Stomach (tissue), 8 donors: ENCODE measurements at regions not wholly inside any gene's neighbourhood (a gene's known extent, or its start where the extent isn't known, plus 50 kb on each side); places are given as distances from the start of the nearest gene placed in this dataset.
"Not testable (repeated sequence)": the region's sequence is repeated elsewhere in the genome, so short reads cannot be mapped to it uniquely, and the experiment has no call there.

Experiments used
- DNase-seq, 2 donors: peaks; one replicate each; pipeline versions ENCODE4 v3.0.0 to v3.0.0-alpha.2; 2013 to 2019
- H3K27ac ChIP-seq, 5 donors: fragments of 200-600 bp in 4 of 5; sonication (generic) in 4 of 5; one replicate each; pipeline ENCODE4 v1.5.1; 2013 to 2019; ENCODE audit warnings: mild to moderate bottlenecking in 1 of 5, moderate library complexity in 1 of 5
- H3K27me3 ChIP-seq, 3 donors: fragments of 200-600 bp; sonication (generic); one replicate each; pipeline ENCODE4 v1.5.1; 2017 to 2019; ENCODE audit warnings: mixed run types in 1 of 3
- H3K36me3 ChIP-seq, 4 donors: fragments of 200-600 bp; sonication (generic); 1 replicate in 3 of 4; 2 replicates in 1 of 4; pipeline ENCODE4 v1.5.1; 2016 to 2019
- H3K4me1 ChIP-seq, 4 donors: fragments of 200-600 bp; sonication (generic); one replicate each; pipeline ENCODE4 v1.5.1; 2016 to 2019
- H3K4me3 ChIP-seq, 4 donors: fragments of 200-600 bp; sonication (generic) in 3 of 4; one replicate each; pipeline ENCODE4 v1.5.1; 2016 to 2019; ENCODE audit warnings: mild to moderate bottlenecking in 1 of 4
- H3K9me3 ChIP-seq, 4 donors: fragments of 200-600 bp; sonication (generic); one replicate each; pipeline ENCODE4 v1.5.1; 2016 to 2019
- CTCF ChIP-seq, 7 experiments: fragments of 450-650 bp in 4 of 7; fragments of 200-600 bp in 3 of 7; sonication (generic) in 3 of 7; IDR thresholded peaks; one replicate each; pipeline ENCODE4 v1.5.1; 2016 to 2019; ENCODE audit warnings: antibody characterized with exemption in 7 of 7, control low read depth in 2 of 7, mild to moderate bottlenecking in 1 of 7
- EP300 ChIP-seq: sonication (generic); formaldehyde crosslinking; IDR thresholded peaks from one replicate; pipeline ENCODE4 v1.6.1; 2017; ENCODE audit warnings: antibody characterized with exemption
- POLR2A ChIP-seq, 4 donors: fragments of 450-650 bp; IDR thresholded peaks; one replicate each; pipeline ENCODE4 v1.6.1; 2016; ENCODE audit warnings: antibody characterized with exemption in 4 of 4, control low read depth in 2 of 4, mild to moderate bottlenecking in 1 of 4, moderate library complexity in 1 of 4
- POLR2AphosphoS5 ChIP-seq, 3 donors: sonication (generic); formaldehyde crosslinking; IDR thresholded peaks; one replicate each; pipeline ENCODE4 v1.6.1; 2016; ENCODE audit warnings: antibody characterized with exemption in 3 of 3
- WGBS, 5 donors: extraction: QIAGEN DNeasy Blood & Tissue Kit in 3 of 5; methylation state at CpG; one replicate each; pipeline versions ENCODE4 v1.1.5 to v1.1.7; 2013 to 2018; 5-methylcytosine and 5-hydroxymethylcytosine counted together
- intact Hi-C: fragments of 100-400 bp; cut with DNase I; formaldehyde crosslinking; loops from one replicate; pipeline ENCODE4 v1.15.1; 2023; ENCODE audit warnings: low total_unique reads
- donor health status: healthy with polysubstance abuse.
- donor health status: Bipolar disorder and iron deficiency.
- donor health status: healthy.

GRCh38 chr4:22625311-22625710, 67.4 kb upstream of the GBA3 start:
- Histone ChIP-seq H3K27ac (no peak overlapping the region), H3K36me3 (no peaks in the 10 kb centered on the region), H3K4me1 (no peaks in the 10 kb centered on the region), H3K9me3 (no peaks in the 10 kb centered on the region), H3K27me3 (no peaks in the 10 kb centered on the region), H3K4me3 (no peak overlapping the region)
- TF ChIP-seq POLR2A (IDR thresholded peaks at IDR 0.05) (no peak), CTCF (IDR thresholded peaks at IDR 0.05) (no peak), POLR2AphosphoS5 (IDR thresholded peaks at IDR 0.05) (no peak), EP300 (no peak)
- intact Hi-C loops = no loop called here
- 29 to 41% (median 35%) methylated on average over 3 of the region's 3 CpGs for WGBS, 5 donors
- no peak for DNase-seq

- DNase-seq, H3K27ac ChIP-seq, H3K4me1 ChIP-seq, intact Hi-C loops, H3K4me3 ChIP-seq, H3K9me3 ChIP-seq, H3K27me3 ChIP-seq, H3K36me3 ChIP-seq: not testable (repeated sequence)
Observed at GRCh38 chr4:22627851-22628250, 64.9 kb upstream of the GBA3 start.

GRCh38 chr4:22630161-22630975, 62.4 kb upstream of the GBA3 start:
- intact Hi-C loops, H3K4me3 ChIP-seq, H3K27me3 ChIP-seq, DNase-seq, H3K9me3 ChIP-seq, H3K4me1 ChIP-seq, H3K36me3 ChIP-seq, H3K27ac ChIP-seq: not testable (repeated sequence)
- 76 to 84% (median 81%) methylated on average over 11 of the region's 11 CpGs for WGBS, 5 donors

GRCh38 chr4:22631167-22631566, 61.6 kb upstream of the GBA3 start:
- H3K27me3 ChIP-seq, H3K27ac ChIP-seq, H3K9me3 ChIP-seq, H3K4me1 ChIP-seq, H3K36me3 ChIP-seq, DNase-seq, H3K4me3 ChIP-seq, intact Hi-C loops: not testable (repeated sequence)
- 86 to 92% (median 89%) methylated on average over 5 of the region's 5 CpGs for WGBS, 5 donors

- 71 to 86% (median 79%) methylated on average over 38 to 69 of the region's 69 CpGs for WGBS, 5 donors
- H3K9me3 ChIP-seq = peaks cover 0 to 7% (median under 1%) of the 10 kb centered on the region in 4 donors
- no peak for TF ChIP-seq POLR2A (IDR thresholded peaks at IDR 0.05)
- TF ChIP-seq EP300 = no peak
- no peak for TF ChIP-seq CTCF (IDR thresholded peaks at IDR 0.05)
- no peak for TF ChIP-seq POLR2AphosphoS5 (IDR thresholded peaks at IDR 0.05)
- intact Hi-C loops = no loop called here
- no peak overlapping the region for H3K27ac ChIP-seq
- H3K4me3 ChIP-seq = no peak overlapping the region
- no peaks in the 10 kb centered on the region for H3K4me1 ChIP-seq
- peak in 1 of 2 donors; percentile 14 for DNase-seq
- no peaks in the 10 kb centered on the region for H3K27me3 ChIP-seq
- no peaks in the 10 kb centered on the region for H3K36me3 ChIP-seq
Observed at GRCh38 chr4:22634541-22635181, 58.1 kb upstream of the GBA3 start.

GRCh38 chr4:22635182-22635549, 57.6 kb upstream of the GBA3 start:
- DNase-seq, H3K27ac ChIP-seq, H3K4me3 ChIP-seq, H3K36me3 ChIP-seq, H3K4me1 ChIP-seq, H3K27me3 ChIP-seq, intact Hi-C loops: not testable (repeated sequence)
- WGBS, 5 donors = 74 to 96% (median 87%) methylated on average over 4 of the region's 4 CpGs
- peaks cover 2 to 11% (median 5%) of the 10 kb centered on the region in 4 donors for H3K9me3 ChIP-seq
